Left renal pelvis (tissue), 4 donors: ENCODE measurements at regions not wholly inside any gene's neighbourhood (a gene's known extent, or its start where the extent isn't known, plus 50 kb on each side); places are given as distances from the start of the nearest gene placed in this dataset.

ENCODE experiments used
- DNase-seq, 4 donors: peaks; one replicate each; pipeline ENCODE4 v3.0.0-alpha.2; 2013; ENCODE audit warnings: low read depth in 4 of 4, low spot score in 3 of 4

DNA sequence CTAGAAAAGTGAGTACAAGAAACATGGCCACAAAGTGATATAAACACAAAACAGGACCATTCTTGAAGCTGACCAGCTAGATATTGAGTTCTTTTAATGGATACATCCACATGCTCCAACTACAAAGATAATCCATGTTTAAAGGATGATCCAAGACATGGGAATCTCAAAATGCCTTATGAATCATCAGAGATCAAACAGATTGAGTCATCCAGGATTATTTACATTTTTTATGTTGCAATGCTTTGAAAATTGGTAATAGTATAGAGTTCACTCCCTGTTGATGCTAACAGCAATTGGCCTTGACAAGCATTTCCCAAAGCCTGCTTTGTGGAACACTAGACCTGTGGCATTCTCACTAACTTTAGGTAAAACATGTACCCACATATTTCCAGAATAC is 293.0 kb upstream of the TBX3 start:
- no peak for DNase-seq

DNA sequence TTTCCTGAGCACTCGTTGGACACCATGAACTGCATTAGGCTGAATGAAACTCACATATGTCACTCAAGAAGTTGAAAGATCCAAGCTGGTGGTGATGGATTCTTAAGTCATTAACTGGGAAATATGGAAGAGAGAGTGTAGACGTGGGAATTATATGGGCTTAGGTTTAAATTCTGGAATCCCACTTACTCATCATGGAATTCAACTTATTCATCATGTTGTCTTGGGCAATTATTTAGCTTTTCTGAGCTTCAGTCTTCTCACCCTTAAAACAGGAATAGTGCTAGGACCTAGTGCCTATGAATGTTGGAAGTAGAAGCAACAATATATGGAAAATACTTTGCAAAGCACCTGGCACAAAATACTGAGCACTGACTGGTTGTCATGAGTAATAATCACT is 292.4 kb upstream of the TBX3 start:
- DNase-seq: no peak

DNA sequence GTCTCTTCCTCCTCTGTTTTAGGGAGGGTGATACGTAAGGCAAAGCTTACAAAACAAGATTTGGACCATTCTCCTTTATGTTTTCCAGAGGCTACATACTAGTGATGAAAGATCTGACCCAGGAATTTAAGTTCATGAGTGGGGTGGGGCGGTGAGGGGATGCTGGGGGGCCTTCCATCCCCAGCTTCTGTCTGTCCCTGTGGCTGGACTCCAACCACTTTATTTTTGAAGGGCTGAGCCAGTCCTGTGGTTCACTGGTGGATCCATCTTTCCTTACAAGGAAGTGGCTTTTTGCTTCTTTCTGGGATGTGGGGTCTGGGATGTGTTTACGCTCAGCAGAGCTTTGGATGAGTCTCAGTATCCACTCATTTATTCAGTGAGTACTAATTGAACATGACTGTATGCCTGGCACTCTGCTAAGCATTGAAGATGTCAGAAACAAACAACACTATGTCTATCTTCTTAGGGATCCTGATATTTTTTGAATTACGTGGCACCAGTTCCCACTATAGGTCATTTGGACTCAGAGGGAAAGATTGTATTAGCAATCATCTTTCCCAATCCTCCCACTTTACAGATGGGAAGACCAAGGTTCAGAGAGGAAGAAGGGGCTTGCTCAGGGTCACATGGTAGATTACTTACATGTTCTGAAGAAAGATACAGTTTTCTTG is 291.8 kb upstream of the TBX3 start:
- no peak for DNase-seq

DNA sequence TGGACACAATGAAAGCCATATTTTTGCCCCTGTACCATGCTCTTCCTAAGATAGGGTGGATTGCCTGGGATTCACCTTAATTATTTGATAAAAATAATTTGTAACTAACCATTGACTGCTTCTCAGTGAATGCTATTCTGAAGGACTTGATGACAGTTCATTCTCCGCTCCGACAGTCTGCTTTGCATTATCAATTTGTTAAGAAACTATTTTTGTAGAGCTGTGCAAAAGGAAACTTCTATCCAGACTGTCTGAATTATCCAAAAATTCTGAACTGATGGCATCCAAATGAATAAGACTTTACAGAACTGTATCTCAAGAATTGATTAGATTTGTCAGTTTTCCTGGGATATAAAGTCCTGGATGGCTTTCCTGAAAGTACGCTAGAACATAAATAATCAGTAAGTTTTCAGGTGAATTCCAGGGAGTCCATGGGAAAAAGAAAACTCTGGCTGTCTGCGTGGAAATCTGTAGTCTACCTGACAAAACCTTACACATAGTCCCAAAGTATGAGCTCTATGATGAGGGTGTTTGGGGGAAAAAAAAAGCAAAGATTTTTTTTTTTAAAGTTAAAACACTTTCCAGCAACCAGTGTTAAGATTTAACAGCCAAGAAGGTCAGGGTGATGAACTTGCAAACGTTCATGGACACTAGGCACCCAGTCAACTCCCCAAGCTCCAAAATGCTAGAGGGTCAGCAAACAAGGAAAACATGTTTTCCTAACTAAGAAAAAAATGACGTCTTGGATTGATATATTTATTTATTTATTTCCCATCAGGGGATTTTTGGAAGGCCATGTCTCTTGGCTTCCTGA is 291.1 kb upstream of the TBX3 start:
- no peak for DNase-seq

DNA sequence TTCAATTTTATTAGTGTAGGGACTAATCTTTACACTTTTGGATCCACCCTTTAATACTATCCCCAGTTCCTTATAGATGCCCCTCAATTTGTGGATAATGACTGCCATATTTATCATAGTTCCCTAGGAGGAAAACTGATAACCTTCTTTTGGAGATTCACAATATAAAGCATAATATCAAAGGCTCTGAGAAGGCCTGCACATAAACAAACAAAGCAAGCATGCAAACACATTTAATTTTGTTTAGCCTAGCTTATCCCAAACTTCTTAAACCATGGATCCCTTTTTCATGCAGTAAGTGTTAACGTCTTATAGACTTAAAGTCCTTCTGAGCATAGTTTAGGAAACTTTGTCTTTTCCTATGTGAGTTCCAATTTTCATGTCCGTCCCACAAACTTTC is 290.4 kb upstream of the TBX3 start:
- no peak for DNase-seq

DNA sequence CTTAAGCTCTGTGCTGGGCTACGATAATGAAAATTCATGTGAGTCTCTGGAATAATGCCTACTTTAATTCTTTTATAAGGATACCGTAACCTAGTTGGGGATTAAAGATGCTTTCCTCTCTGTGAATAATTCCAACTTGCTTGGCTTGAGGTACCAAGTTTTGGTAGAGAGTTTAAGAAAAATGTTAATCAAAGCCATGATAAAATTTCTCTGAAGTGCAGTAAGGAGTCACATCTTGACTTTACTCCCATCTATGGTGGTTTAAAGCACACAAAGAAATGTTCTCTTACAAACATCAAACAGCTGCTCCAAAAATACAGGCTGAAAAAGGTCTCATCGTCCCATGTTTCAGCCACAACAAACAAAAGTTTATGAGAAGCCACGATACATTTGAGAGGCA is 284.8 kb upstream of the TBX3 start:
- DNase-seq: no peak

DNA sequence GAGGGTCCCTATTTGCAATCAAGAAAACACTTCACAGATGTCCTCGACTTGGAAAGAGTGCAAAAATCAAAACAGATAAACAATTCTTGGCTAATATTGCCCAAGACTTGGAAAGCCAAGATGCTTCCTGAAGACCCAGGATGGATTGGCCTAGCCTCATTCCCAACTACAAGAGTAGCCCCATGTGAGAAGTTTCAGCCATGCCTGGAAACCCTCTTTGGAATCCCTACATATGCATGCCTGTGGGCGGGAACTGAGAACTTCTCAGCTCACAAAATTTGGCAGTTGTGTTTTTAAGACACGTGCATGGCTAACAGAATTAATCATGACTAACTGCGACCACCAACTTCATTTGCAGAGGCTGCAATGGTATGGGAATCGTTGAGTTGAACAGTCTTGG is 283.2 kb upstream of the TBX3 start:
- DNase-seq: no peak

DNA sequence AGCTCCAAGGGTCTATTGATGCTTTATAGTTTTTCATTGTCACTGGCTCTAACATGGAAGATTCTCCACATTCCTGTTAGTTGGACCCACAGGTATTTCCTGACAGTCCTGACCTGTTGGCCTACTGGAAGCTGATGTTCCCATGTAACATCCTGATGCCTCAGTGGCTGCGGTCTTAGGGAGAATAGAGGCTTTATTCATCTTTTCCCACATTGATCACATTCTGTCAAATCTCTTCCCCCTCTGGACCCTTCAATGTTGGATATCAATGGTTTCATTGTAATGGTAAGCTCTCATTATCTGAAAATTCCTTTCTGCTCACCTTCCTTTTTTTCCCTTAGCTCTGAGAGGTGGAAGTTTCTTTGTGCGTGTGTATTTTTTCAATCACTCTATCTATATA is 280.9 kb upstream of the TBX3 start:
- no peak for DNase-seq

DNA sequence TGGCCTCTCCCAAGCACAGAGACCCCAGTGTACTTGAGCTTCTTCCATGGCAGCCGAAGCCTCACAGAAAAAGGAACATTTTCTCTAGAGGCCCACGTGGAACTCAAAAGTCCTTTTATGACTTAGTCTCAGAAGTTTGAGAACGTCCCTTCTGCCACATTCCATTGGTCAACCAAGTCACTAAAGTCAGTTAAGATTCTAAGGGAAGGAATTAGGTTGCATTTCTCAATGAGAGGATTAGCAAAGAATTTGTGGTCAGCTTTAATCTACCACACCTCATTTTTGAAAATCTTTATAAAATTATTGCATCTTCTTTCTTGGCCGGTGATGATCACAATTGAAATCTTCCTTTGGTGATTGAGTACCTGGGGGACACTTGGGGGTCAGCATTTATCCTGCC is 279.9 kb upstream of the TBX3 start:
- DNase-seq: no peak

DNA sequence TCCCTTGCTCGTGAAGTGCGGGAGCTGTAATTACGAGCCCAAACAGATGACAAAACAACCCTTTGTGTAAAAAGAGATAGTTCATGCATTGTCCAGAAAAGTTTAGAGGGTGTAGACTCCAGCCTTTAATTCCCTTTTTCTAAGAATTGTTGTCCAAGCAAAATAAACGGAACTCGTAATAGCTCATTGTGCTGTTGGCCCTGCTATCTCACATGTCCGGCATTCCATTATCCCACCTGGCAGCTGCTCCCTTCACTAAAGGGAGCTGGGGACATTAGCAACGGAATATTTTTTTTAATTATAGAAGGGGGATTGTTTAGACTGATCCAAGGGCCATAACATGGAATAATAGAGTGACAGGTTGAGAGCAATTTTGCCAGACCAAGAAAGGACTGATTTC is 277.5 kb upstream of the TBX3 start:
- DNase-seq: no peak

DNA sequence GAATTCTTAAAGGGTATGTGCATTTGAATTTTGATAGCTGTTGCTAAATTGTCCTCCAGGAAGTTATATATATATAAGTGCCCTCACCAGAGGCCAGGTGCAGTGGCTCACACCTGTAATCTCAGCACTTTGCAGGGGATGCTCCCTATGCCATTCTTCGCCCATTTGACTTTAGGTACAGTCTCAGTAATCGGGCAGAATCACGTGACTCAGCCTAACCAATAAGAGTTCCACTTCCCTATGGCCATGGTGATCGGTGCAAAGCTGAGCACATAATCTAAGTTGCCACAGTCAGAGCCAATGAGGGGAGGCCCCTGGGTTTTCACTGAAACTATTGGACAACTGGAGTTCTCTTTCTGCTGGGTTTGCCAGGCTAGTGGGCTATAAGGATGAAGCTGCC is 274.6 kb upstream of the TBX3 start:
- no peak for DNase-seq

DNA sequence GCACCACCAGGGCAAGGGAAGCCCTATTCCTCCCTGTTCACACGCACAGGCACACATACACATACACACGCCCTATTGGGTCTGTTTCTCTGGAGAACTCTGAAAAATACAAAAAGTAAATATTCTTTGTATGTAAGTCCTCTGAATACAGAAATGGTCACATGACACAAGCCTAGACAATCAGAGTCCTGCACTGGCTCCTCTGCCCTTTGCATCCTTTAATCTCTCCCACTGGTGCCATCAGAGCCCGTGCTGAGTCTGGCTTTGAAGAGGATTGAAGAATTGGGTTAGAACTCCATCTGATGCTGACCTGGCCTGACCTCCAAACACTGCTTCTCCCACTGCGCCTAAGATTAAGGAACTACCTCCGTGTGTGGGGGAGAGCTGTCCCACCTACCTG is 273.2 kb upstream of the TBX3 start:
- no peak for DNase-seq

DNA sequence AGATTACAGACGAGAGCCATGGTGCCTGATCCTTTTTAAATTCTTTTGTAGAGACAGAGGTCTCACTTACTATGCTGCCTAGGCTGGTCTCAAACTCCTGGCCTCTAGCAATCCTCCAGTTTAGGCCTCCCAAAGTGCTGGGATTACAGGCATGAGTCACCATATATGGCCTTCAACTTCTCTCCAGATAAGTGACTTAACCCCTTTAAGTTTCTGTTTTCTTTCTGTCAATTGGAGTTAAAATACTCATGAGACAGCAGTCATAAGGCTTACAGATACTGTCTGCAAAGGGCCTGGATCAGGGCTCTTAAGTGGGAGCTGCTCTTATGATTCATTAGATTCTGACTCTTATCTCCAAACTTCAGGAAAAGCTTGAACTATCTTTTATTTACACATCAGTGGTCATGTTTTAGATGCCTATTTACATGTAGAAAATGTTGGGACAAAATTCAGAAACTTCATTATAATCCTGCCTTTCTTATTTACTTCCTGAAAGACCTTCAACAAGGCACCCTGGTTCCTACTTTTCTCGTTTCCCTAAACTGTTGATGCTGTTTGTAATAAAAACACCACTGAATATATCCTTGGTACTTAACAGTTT is 271.5 kb upstream of the TBX3 start:
- DNase-seq: no peak

DNA sequence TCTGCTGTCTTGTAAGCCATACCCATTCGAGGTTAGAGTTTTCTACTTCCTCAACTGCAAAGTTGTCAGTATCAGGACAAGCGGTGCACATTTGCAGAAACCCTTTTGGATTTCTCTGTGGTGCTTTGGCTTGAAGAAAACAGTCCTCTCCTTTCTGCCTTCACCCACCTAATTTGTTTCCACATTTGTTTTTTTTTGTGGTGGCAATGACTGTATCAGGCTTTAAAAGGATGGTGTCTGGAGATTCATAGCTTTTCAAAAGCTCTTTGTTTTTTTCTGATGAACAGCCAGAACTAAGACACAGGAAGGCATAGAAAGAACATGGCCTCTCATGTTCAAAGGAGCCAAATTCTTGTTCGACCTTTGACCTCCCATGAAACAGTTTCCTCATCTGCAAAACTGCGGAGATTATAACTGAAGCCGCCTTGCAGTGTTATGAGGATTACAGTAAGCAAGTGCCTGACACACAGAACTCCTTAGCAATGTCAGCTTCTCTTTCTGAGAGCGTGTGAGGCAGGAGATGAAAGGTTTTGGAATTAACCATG is 270.6 kb upstream of the TBX3 start:
- no peak for DNase-seq

DNA sequence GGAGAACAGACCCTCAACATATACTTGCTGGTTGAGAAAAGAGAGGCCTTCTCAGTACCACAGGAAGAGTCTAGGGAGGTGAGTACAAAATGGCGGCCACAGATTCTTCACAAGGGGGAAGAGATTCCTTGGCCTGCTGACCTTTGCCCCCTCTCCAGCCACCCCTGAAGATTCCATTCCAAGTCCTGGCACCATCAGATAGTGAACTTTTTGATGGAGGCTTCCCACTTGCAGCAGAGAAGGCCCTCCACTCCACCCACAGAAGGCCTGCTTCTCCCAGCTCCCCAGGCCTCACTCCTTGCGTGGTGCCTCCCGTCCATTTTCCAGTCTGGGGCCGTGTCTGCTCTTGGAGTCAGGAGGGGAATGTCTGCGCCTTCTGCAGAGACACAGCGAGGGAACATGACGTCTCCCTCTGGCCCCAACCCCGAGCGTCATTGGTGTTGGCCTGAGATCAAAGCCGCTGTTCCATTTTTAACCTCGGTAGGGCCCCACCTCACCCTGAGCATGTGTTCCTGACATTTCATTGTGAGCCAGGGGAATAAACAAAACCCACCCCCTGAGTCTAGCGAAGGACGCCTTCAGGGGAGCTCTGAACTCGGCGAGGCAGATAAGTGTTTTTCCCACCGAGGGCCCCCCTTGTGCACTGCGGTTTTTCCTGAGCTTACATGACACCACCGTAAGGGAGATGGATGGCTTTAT is 268.7 kb upstream of the TBX3 start:
- DNase-seq: peak; percentile 52 to 60 (median 55)

DNA sequence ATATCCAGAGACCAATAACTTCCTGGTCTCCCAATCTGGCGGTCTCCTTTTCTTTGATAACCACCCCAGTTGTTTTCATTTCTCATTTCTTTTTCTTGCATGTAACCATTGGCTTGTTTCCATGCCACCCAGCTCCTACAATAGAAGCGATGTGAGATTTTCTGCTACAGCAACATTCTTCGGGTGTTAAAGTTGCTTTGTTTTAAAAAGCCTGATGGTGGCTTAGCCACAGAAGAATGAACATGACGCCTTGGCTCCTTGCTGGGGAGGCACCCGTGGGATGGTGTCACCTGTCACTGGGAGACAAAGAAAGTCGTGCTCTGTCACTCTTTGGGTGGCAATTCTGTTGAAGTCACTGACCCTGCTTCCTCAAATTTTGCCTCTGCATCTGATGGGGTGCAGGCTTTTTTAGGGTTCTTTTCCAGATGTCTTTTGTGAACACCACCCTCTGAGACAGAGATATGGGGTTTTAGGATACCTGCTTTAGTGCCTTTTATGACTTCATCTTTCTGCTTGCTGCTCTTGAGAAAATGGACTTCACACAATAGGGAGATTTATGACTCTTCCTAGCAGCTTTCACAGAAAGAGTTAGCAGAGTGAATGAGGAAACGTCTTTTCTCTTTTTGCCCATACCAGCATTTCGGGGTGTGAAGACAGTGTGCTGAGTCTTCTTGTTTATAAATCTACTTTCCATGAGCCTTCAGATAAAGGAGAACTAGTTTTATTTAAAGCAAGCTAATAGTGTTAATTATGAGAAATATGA is 265.3 kb upstream of the TBX3 start:
- no peak for DNase-seq

DNA sequence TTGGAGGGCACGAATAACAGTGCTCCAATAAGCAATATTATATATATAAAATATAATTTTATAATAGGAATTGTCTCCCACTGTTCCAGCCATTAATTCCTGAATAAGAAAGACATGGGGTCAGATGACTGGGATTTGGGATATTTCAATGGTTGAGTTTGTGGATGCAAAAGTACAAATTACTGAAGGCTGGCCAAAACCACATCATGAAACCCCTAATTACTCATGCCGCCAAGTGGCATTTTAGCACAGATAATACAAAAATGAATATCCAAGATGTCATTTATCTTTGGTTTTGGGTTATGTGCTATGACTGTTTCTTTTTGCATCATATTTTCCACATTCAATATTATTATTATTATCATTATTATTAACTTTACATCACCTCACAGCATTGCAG is 261.4 kb upstream of the TBX3 start:
- no peak for DNase-seq

DNA sequence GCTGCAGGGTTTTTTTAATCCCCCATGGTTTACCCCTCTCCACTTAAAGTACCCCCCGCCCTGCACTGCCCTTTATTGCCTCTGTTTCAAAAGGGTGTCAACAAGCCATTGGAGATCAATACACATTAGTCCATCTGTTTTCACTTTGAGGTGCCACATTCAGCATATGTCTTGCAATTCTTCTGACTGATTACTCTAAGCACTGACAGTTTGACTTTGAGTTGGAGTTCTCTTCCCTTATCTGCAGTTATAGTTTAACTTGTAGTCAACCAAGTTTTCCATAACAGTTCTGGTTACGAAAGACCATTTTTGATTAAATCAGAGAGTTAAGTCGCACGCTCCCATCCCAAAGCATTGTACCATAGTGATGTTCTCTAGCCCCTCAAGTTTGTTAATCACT is 260.8 kb upstream of the TBX3 start:
- DNase-seq: no peak

DNA sequence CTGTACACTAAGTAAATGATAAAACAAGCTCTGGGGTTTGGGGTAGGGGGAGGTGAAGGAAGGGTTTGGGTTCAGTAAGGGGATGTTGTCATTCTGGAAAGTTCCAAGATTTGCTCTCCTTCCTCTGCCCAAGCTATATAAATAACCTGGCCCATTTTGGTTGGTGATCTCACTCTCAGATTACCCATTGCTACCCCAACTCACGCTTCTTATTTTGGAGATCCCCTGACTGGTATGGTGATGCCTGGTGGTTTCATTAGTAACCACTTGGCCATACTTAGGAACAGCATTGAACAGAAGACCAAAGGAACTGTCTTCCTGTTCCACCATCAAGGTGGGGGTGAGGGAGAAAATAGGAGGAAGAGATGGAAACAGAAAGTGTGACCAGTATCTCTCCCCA is 259.6 kb upstream of the TBX3 start:
- no peak for DNase-seq

DNA sequence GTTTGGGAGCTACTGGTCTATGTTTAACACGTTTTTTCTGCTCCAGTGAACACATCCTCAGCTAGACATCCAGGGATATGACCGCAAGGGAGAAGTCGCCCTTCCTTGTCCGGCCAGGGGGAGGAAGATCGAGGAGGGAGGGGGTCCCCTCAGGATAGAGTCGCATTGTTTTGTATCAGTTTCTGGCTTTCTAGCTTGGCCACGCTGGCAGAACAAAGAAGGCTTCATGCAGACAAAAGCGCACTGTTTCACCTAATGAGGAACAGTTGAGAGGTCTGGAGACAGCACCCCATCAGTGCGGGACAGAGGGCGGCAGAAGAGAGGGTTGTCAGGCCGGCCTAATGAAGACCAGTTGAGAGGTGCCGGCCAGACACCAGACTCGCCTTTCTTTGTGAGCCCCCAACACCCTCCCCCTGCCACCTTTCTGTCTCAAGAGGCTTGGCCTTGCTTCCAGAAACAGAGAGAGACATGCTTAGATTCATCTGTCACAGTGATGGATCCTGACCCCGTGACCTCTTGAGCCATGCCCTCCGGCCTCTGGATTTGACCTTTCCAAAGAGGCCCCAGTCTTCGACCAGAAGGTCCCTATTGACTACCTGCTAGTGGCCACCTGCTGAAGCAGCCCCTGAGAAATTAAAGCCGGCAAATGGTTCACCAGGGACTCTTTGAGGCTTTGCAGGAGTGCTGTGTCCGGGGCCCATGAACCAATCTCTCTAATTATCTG is 254.7 kb upstream of the TBX3 start:
- no peak for DNase-seq
